Hepatocyte (in vitro differentiated cells): ENCODE measurements at regions not wholly inside any gene's neighbourhood (a gene's known extent, or its start where the extent isn't known, plus 50 kb on each side); places are given as distances from the start of the nearest gene placed in this dataset.
A peak's percentile ranks its signal among the peaks of the same experiment; 100 is the strongest.

Experiments used
- DNase-seq: peaks from one replicate; pipeline ENCODE4 v3.0.0-alpha.2; 2016; ENCODE audit warnings: low spot score
- H2AFZ ChIP-seq: fragments of 200-600 bp; sonication (generic); 2 replicates; pipeline ENCODE4 v1.6.0; 2016; ENCODE audit warnings: antibody characterized with exemption, mild to moderate bottlenecking
- H3K27ac ChIP-seq: fragments of 200-600 bp; sonication (generic); 2 replicates; pipeline ENCODE4 v1.5.1; 2016; ENCODE audit warnings: mild to moderate bottlenecking
- H3K27me3 ChIP-seq: fragments of 200-600 bp; sonication (generic); 2 replicates; pipeline ENCODE4 v1.6.1; 2016
- H3K36me3 ChIP-seq: fragments of 200-600 bp; sonication (generic); replicated peaks from 2 replicates; pipeline ENCODE4 v1.5.1; 2016; ENCODE audit warnings: low read depth; ENCODE audit not compliant: insufficient read depth
- H3K4me1 ChIP-seq: fragments of 200-600 bp; sonication (generic); 2 replicates; pipeline ENCODE4 v1.5.1; 2016; ENCODE audit warnings: mild to moderate bottlenecking, moderate library complexity; ENCODE audit not compliant: insufficient read depth
- H3K4me2 ChIP-seq: fragments of 200-600 bp; sonication (generic); 2 replicates; pipeline ENCODE4 v1.6.0; 2016
- H3K4me3 ChIP-seq: fragments of 200-600 bp; sonication (generic); 2 replicates; pipeline ENCODE4 v1.5.1; 2016; ENCODE audit warnings: mild to moderate bottlenecking
- H3K79me2 ChIP-seq: fragments of 200-600 bp; sonication (generic); 2 replicates; pipeline ENCODE4 v1.6.0; 2017; ENCODE audit warnings: mild to moderate bottlenecking
- H3K9me2 ChIP-seq: fragments of 200-600 bp; sonication (generic); replicated peaks from 2 replicates; pipeline ENCODE4 v1.6.0; 2017; ENCODE audit warnings: mild to moderate bottlenecking; ENCODE audit not compliant: insufficient read depth
- H3K9me3 ChIP-seq: fragments of 200-600 bp; sonication (generic); 2 replicates; pipeline ENCODE4 v1.5.1; 2016; ENCODE audit warnings: low read depth, mild to moderate bottlenecking
- H4K20me1 ChIP-seq: fragments of 200-600 bp; sonication (generic); 2 replicates; pipeline ENCODE4 v1.6.0; 2016; ENCODE audit warnings: mild to moderate bottlenecking; ENCODE audit not compliant: insufficient read depth, poor library complexity, severe bottlenecking
- CTCF ChIP-seq: fragments of 200-600 bp; sonication (generic); IDR thresholded peaks from 2 replicates; pipeline ENCODE4 v1.5.1; 2016; ENCODE audit warnings: antibody characterized with exemption, mild to moderate bottlenecking; ENCODE audit not compliant: poor library complexity
- EZH2 ChIP-seq: fragments of 200-600 bp; sonication (generic); IDR thresholded peaks from 2 replicates; pipeline ENCODE4 v1.6.1; 2016; ENCODE audit warnings: antibody characterized with exemption, mild to moderate bottlenecking, borderline replicate concordance
- EZH2phosphoT487 ChIP-seq: fragments of 200-600 bp; sonication (generic); IDR thresholded peaks from one replicate; pipeline ENCODE4 v1.6.1; 2018; ENCODE audit warnings: antibody characterized with exemption, mild to moderate bottlenecking, low read depth, moderate library complexity; ENCODE audit not compliant: unreplicated experiment, severe bottlenecking
- WGBS: methylation state at CpG from one replicate; pipeline ENCODE4 v1.1.6; 2016; ENCODE audit warnings: low lambda C conversion rate; ENCODE audit errors: missing lambda C conversion rate; 5-methylcytosine and 5-hydroxymethylcytosine counted together

DNA sequence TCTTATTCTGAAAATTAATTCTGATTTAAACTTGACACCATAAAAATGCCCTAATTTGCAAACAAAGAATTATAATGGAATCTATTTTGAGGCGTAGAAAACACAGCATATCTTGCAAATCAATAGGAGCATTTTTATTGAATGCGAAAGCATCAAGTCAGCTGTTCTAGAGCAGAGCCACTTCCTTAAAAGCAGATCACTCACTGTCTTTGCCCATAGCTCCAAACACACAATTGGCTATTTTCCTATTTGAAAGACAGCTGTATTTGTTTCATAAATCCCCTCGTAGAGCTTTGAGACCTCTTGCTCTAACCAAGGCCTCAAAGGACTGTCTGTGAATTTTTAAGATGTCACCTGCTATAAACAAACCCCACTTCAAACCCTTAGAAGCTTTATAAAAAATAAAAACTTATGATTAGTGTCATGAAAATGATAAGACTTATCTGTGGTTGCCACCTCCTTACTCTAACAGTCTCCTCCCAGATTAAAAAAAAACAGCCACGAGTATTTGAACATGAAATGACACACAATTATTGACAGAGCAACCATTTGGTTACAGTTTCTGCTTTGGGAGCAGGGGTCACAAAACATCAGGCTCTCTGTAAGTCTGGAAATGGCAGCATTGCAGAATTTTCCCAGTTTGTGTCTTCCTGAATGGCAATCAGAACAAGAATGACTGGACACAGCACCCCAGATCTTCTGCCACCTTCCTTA lies 75.6 kb upstream of the RASEF start:
- Histone ChIP-seq H4K20me1 (no peaks in the 10 kb centered on the region), H3K79me2 (no peaks in the 10 kb centered on the region), H3K4me3 (no peak overlapping the region), H3K4me1 (peaks cover 5% of the 10 kb centered on the region), H3K36me3 (no peaks in the 10 kb centered on the region), H3K27me3 (no peaks in the 10 kb centered on the region), H3K9me3 (no peaks in the 10 kb centered on the region), H3K9me2 (no peaks in the 10 kb centered on the region), H2AFZ (no peak overlapping the region), H3K4me2 (no peak overlapping the region), H3K27ac (peak overlapping the region; percentile 24)
- TF ChIP-seq EZH2 (no peak), CTCF (no peak), EZH2phosphoT487 (no peak)
- WGBS: 61% methylated on average over 4 of the region's 4 CpGs
- DNase-seq: no peak

- WGBS: 70% methylated on average over 2 of the region's 2 CpGs
- Histone ChIP-seq H2AFZ (no peak overlapping the region), H3K9me3 (no peaks in the 10 kb centered on the region)
These were observed 70.4 kb upstream of the RASEF start for GRCh38 chr9:83133316-83133715.

GRCh38 chr9:83132768-83133167 lies 69.8 kb upstream of the RASEF start:
- Histone ChIP-seq H3K4me2 (peak overlapping the region; percentile 25), H3K9me3 (no peaks in the 10 kb centered on the region), H3K27me3 (no peaks in the 10 kb centered on the region), H3K79me2 (no peaks in the 10 kb centered on the region), H3K27ac (peak overlapping the region; percentile 84), H3K36me3 (no peaks in the 10 kb centered on the region), H3K4me1 (peaks cover 19% of the 10 kb centered on the region), H3K4me3 (no peak overlapping the region), H3K9me2 (no peaks in the 10 kb centered on the region), H4K20me1 (no peaks in the 10 kb centered on the region), H2AFZ (no peak overlapping the region)
- DNase-seq: peak; percentile 42
- TF ChIP-seq EZH2phosphoT487 (no peak), EZH2 (no peak), CTCF (no peak)
- WGBS: 47% methylated on average over 1 of the region's 1 CpG

More at GRCh38 chr9:83133316-83133715, 70.4 kb upstream of the RASEF start:
- no peaks in the 10 kb centered on the region for H3K79me2 ChIP-seq
- peak overlapping the region; percentile 25 for H3K4me2 ChIP-seq
- no peaks in the 10 kb centered on the region for H3K9me2 ChIP-seq
- H3K4me3 ChIP-seq: no peak overlapping the region
- H3K36me3 ChIP-seq: no peaks in the 10 kb centered on the region
- peaks cover 22% of the 10 kb centered on the region for H3K4me1 ChIP-seq
- H3K27me3 ChIP-seq: no peaks in the 10 kb centered on the region
- H3K27ac ChIP-seq: peak overlapping the region; percentile 84
- no peak for TF ChIP-seq EZH2phosphoT487
- TF ChIP-seq CTCF: no peak
- no peak for TF ChIP-seq EZH2
- H4K20me1 ChIP-seq: no peaks in the 10 kb centered on the region
- no peak for DNase-seq
